K562 (cell line): ENCODE measurements at regions not wholly inside any gene's neighbourhood (a gene's known extent, or its start where the extent isn't known, plus 50 kb on each side); places are given as distances from the start of the nearest gene placed in this dataset.

Experiments used
- EP300 ChIP-seq: IDR thresholded peaks from 2 replicates; pipeline ENCODE4 v1.6.1; 2012; ENCODE audit warnings: low read length, improper control_type of control experiment
- ETS1 ChIP-seq: conservative IDR thresholded peaks from 2 replicates; pipeline ENCODE4 v1.6.1; 2011; ENCODE audit warnings: low read depth, mild to moderate bottlenecking, low read length; ENCODE audit not compliant: control insufficient read depth
- SRF ChIP-seq, 2 experiments: fragments of 250-450, 450-650 bp in 1 of 2; sonication (Bioruptor Pico) in 1 of 2; sonication (generic) in 1 of 2; formaldehyde crosslinking; IDR thresholded peaks; 2 replicates each; pipeline versions ENCODE4 v1.5.0 to v1.5.1; 2020 to 2022; ENCODE audit warnings: mild to moderate bottlenecking in 1 of 2, missing genetic modification reagents in 1 of 2
- USF1 ChIP-seq: sonication (generic); formaldehyde crosslinking; IDR thresholded peaks from 2 replicates; pipeline ENCODE4 v1.9.0; 2022; ENCODE audit warnings: mild to moderate bottlenecking, missing genetic modification reagents
- ZC3H11A ChIP-seq: IDR thresholded peaks from 2 replicates; pipeline ENCODE4 v1.6.1; 2012; ENCODE audit warnings: low read depth, low read length, improper control_type of control experiment

- no peak for TF ChIP-seq USF1
- no peak for TF ChIP-seq EP300
- TF ChIP-seq ETS1, result no peak
- TF ChIP-seq ZC3H11A, result no peak
- no peak for TF ChIP-seq SRF (CRISPR knock-in tag; IDR thresholded peaks at IDR 0.05)
Measured at GRCh38 chr2:145710303-145710702, 1190.4 kb upstream of the ZEB2 start.
